Left forelimb (tissue), 1 donor: ENCODE measurements at regions not wholly inside any gene's neighbourhood (a gene's known extent, or its start where the extent isn't known, plus 50 kb on each side); places are given as distances from the start of the nearest gene placed in this dataset.

Experiments used
- DNase-seq: peaks from one replicate; pipeline ENCODE4 v3.0.0-alpha.2; 2018; ENCODE audit warnings: low spot score

DNA sequence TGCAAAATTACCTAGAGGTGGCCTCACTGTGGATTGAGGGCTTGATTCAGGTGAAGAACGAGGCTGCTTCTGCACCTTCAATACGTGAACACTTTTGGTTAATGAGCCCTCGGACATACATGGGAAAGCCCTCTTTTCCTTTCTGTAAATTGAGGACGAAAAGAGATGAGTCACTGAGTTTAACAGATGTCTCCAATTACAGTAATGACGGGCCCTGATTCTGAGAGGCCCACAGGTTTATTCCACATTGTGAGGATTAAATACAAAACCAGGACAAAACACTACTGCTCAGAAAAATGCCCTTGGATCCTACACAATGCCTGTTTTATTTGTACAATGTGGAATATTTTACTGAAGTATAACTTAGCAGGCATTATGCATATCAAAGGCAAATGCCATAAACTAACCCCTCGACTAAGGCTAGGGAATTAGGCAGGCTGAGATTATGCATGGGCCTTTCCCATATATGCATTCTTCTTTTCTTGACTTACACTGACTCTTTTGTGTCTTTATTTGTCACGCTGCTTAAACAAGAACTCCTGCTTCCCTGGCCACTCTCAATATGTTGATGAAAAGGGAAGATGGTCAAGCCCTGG, 819.9 kb downstream of the OLFM4 start:
- no peak for DNase-seq

DNA sequence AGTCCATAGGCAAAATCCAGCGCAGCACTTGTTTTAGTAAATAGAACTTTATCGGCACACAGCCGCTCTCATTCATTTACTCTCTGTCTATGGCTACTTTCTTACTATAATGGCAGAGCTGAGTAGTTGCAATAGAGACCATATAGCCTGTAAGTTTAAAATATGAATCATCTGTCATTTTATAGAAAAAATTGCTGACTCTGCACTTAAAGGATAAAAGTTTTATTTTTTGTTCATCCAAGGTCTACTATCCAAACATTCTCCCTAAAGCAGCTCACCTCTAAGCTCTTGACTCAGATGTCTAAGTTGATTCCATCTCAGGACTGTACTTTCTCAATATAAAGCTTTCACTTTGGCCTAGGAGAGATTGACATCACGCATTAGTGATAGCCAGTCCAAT, 825.7 kb downstream of the OLFM4 start:
- no peak for DNase-seq

DNA sequence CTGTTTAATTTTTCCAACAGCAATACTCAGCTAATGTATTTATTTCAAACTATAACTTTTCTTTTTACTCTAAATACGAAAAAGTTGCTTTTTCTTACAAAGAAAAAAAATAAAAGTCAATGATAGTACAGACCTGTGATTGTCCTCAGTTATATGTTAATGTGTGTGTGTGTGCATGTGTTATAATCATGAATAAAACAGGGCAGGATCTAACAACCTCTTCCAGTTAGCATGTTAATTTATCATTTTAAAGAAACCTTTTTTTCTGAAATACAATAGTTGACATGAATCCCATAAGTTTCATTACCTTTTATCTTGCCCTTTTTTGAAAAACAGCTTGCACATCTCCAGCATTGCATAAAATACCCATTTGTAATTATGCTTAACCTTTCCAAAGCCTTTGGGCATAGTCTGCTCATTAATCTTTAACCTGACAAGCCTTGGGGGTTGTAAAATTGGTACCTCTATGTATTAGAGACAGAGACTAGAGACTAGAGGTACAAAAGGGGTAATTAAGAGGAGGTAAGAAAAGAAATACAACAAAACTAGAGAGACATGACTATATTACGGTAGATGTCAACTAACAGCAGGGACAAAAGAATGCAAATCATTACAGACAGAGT, 828.1 kb downstream of the OLFM4 start:
- no peak for DNase-seq

DNA sequence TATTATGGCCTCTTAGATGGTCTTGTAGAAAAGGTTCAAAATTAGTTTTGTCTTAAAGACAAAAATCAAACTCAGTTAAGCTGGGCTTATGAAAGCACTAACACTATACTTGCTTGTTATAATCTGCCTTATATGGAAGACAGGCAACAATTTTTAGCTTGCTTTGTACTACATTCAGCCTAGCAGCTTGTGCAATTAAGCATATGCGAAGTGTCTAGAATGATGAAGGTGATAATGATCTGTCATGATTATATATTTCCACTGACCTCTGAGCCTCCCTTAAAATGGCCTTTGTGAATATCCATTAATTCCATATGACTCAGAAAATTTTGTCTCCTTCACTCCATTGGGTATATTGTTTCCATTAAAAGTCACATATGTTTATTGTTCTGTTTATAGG, 834.9 kb downstream of the OLFM4 start:
- DNase-seq: no peak

DNA sequence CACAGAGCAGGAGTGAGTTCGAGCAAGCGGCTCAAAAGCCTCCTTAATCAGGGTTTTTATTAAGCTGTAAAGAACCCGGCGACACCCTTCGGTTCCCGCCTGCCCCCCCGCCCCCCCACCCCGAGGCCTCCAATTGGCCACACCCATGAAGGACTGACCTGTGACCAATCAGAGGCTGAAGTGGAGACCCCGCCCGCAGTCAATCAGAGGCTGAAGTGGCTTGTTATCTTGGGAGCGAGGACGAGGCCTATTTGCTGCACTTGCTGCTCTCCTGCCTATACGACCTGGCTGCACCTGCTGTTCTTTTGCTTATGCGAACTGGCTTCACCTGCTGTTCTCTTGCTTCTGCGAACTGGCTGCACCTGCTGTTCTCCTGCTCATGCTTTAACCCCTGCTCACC, 844.9 kb downstream of the OLFM4 start:
- no peak for DNase-seq

DNA sequence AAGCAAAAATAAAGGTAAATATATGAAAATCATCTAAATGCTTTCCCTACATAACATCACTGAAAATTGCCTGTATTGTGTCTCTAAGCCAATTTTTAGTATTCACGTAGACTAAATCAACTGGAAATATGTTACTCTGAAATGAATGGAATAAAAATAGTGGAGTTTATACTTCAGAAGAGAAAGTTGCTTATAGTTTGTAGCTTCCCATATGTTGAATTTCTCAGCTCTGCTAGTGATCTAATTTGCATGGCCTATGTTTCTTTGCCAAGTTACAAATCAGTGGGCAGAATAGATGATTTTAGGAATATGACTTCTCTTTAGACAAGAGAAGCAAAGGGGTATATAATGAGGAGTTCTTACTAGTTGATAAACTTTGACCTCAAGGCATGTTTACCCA, 850.2 kb downstream of the OLFM4 start:
- DNase-seq: no peak

DNA sequence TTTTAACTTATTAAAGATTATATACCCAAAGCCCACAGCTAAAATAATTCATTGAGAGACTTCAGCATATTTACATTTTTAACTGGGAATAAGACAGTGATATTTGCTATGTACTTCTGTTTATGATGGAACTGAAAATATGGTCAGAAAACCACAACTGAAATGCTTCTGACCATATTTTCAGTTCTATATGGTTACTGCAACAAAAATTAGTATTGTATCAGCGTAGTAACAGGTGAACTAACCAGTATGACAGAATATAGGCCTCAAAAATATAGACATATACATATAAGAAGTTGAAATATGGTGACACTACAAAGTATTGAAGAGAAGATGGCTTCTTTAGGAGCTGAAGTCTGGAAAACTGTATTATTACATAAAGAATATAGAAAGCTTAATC, 857.4 kb downstream of the OLFM4 start:
- DNase-seq: no peak

DNA sequence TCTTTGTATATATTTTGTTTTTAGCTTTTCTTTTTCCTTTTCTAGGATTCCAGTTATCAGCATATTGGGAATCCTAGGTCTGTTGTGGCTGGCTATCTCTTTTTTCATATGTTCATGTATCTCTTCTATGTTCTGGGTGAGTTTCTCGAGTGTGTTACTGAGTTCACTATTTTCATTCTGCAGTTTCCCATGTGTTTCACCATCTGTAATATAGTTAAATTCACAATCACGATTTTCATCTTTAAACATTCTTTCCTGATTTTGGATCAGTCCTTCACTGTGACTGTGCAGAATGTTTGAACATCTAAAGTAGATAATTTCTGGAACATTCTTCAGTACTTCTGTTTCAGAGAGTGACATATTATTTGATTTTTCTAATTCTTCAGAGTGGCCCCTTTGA, 862.1 kb downstream of the OLFM4 start:
- no peak for DNase-seq

DNA sequence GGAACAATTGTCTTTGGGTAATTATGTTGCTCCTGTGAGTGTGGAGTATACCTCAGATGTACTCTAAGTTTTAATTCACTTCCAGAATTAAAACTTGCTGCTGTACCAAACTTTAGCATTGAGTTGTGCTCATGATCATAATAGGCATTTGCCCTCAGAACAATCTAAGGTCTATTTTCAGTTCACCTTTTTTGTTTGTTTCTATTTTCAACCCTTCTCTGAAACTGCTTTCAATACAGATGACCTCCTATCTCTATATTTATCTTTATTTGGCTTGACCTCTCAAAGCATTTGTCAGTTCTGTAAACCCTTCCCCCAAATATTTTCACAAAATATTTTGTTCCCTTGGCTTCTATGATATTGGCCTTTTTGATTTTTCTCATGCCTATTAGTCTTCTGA, 873.0 kb downstream of the OLFM4 start:
- DNase-seq: no peak

DNA sequence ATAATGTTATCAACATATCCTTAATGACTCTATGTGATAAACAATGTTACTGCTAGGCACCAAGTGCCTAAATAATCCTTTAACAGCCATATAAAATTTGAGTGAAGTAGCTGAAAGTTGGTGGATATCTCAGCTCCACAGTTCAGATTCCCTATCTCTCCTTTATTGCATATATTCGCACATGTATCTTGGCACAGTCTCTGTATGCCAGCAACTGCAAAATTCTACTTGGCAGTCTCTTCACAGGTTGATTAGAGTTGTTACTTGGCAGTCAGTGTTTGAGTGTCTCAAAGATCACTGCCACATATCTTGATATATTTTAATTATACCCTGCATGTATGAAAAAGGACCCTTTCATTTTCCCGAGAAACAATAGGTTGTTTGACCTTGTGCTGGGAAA, 879.3 kb downstream of the OLFM4 start:
- no peak for DNase-seq

DNA sequence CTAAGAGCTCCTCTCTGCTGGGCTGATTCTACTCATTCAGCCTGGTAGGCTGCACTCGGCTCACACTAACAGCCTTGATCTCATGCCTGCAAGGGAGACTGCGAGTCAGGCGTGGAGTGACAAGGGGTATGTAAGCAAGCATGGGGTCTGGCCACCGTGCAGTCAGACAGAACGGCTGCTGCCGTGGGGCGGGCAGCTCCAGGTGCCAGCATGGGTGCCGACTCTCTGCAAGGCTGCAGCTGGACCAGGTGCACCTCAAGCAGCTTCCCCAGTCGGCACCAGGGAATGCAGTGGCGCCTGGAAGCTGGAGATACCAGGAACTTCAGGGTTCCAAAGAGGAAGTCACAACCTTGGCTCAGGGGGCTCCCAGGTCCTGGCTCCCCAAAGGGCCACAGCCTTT, 892.3 kb downstream of the OLFM4 start:
- DNase-seq: no peak

DNA sequence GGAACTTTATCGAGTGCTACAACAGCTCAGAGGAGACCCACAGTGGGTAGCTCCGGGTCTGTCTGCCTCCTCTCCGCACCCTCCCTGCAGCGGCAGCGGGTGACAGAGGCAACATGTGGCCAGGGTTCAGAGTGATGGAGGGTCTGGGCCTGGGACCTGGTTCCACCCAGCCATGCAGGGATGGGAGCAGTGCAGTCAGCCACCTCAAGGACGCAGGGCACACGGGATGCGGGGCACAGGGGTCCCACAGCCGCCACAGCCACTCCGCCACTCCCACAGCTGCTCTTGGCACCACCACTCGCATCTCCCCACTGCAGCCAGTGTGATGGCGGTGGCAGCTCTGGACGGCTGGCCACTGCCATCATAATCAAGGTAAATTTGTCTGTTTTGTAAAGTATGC, 892.9 kb downstream of the OLFM4 start:
- DNase-seq: no peak

DNA sequence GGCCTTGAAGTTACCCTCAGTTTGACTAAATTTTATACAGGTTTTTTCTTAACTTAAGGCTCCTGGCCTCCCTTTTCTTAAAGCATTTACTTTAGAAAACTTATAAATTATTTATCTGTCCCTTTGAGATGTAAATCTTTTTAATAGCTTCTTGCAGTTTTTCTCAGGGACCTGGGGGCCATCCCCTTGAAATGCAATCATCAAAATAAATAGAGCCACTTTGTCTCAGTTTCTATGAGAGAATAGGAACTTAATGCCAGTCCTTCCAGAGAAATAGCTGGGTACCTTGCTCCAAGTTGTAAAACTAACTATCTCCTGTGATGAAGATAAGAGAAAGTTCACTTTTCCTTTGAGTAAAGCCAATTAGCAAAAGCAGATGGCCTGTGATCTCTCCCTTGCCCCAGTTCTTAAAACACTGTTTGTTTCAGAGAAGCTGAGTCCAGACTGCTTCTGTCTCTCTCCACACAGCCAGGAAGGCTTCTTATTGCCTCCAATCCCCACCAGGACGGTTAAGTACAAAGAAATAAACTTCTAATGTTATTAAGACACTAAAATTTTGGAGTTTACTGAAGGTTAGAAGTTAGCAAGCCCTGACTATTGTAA, 913.1 kb downstream of the OLFM4 start:
- no peak for DNase-seq

DNA sequence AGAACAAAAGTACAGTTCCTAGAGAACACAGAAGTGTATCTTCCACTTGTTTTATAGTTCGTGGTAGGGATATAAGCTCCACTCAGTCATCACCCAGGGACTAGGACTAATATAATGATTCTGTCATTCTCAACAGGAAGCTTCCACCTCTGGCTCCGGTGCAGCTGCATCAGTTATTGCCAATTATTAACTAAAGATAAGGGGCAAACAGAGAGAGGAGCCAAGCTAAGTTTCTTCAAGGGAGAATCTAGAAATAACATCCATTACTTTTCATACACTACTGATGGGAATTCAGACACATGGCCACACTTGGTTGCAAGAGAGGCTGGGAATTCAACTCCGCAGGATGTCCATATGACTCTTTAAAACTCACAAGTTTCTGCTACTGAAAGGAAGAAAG, 917.9 kb downstream of the OLFM4 start:
- DNase-seq: no peak

DNA sequence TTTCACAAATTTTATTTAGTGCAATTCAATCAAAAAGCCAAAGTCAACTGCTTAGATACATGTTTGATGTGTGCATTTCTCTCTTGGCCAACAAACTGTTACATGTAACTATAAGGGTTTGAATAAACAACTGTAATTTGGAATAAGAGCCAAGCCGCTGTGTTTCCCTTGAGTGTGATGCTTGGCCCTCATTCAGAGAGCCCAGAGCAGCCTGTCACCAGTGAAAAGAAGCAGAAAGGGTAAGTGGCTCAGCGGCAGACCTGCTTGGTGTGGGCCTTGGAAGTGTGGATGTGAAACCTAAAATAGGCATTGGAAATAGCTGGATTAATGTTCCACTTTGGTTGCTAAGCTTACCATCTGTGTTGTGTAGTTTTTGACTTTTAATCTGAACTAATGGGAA, 924.6 kb downstream of the OLFM4 start:
- DNase-seq: no peak
